Rectal smooth muscle tissue (tissue), 1 donor: ENCODE measurements at regions not wholly inside any gene's neighbourhood (a gene's known extent, or its start where the extent isn't known, plus 50 kb on each side); places are given as distances from the start of the nearest gene placed in this dataset.

Source experiments
- H3K27ac ChIP-seq: one replicate; pipeline ENCODE4 v1.7.0; 2013; ENCODE audit warnings: low read depth, low read length, inconsistent platforms
- H3K27me3 ChIP-seq: one replicate; pipeline ENCODE4 v1.7.0; 2013; ENCODE audit warnings: low read length; ENCODE audit not compliant: control insufficient read depth, insufficient read depth
- H3K36me3 ChIP-seq: one replicate; pipeline ENCODE4 v1.7.0; 2013; ENCODE audit warnings: low read length; ENCODE audit not compliant: control insufficient read depth, insufficient read depth
- H3K4me1 ChIP-seq: one replicate; pipeline ENCODE4 v1.7.0; 2013; ENCODE audit warnings: low read length; ENCODE audit not compliant: control insufficient read depth, insufficient read depth
- H3K4me3 ChIP-seq: one replicate; pipeline ENCODE4 v1.7.0; 2013; ENCODE audit warnings: low read length
- H3K9ac ChIP-seq: one replicate; pipeline ENCODE4 v1.7.0; 2013; ENCODE audit warnings: low read length

- H3K27me3 ChIP-seq, result no peaks in the 10 kb centered on the region
- H3K36me3 ChIP-seq, result no peaks in the 10 kb centered on the region
- no peak overlapping the region for H3K9ac ChIP-seq
- H3K4me1 ChIP-seq, result no peaks in the 10 kb centered on the region
- H3K4me3 ChIP-seq, result no peak overlapping the region
- H3K27ac ChIP-seq, result no peak overlapping the region
These were observed 352.3 kb upstream of the OR4E1 start for GRCh38 chr14:22025879-22026278.

DNA sequence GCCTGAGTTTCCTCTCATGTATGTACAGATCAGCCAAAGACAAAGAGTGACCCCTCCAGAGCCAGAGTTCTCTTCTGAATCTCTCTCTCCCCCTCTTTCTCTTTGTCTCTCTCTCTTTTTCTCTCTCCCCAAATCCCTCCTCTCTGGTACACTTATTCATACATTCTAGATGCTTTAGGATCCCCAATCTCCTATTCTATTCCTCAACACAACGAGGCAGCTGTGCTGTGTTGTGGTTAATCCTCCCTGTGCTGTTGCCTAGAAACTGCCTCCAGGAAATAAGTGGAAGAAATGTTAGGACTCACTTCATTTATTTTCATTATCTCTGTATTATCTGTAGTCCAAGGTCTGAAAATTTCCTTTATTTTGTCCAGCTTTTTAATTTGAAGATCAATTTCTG lies 350.5 kb upstream of the OR4E1 start:
- Histone ChIP-seq H3K27ac (no peak overlapping the region), H3K4me3 (no peak overlapping the region), H3K9ac (no peak overlapping the region), H3K27me3 (no peaks in the 10 kb centered on the region), H3K4me1 (no peaks in the 10 kb centered on the region), H3K36me3 (no peaks in the 10 kb centered on the region)

GRCh38 chr14:22018890-22019289 lies 345.3 kb upstream of the OR4E1 start:
- Histone ChIP-seq H3K27ac (no peak overlapping the region), H3K4me3 (no peak overlapping the region), H3K4me1 (no peaks in the 10 kb centered on the region), H3K36me3 (no peaks in the 10 kb centered on the region), H3K27me3 (no peaks in the 10 kb centered on the region), H3K9ac (no peak overlapping the region)

- Histone ChIP-seq H3K9ac (no peak overlapping the region), H3K4me3 (no peak overlapping the region), H3K36me3 (no peaks in the 10 kb centered on the region), H3K27ac (no peak overlapping the region), H3K27me3 (no peaks in the 10 kb centered on the region), H3K4me1 (peaks cover 4% of the 10 kb centered on the region)
These were observed 338.8 kb upstream of the OR4E1 start for GRCh38 chr14:22012452-22012851.

GRCh38 chr14:22011253-22011642 lies 337.6 kb upstream of the OR4E1 start:
- Histone ChIP-seq H3K9ac (no peak overlapping the region), H3K4me3 (no peak overlapping the region), H3K27me3 (no peaks in the 10 kb centered on the region), H3K4me1 (peaks cover 4% of the 10 kb centered on the region), H3K27ac (no peak overlapping the region), H3K36me3 (no peaks in the 10 kb centered on the region)

- no peaks in the 10 kb centered on the region for H3K27me3 ChIP-seq
- H3K9ac ChIP-seq, result no peak overlapping the region
- no peak overlapping the region for H3K27ac ChIP-seq
- no peak overlapping the region for H3K4me3 ChIP-seq
- H3K36me3 ChIP-seq, result no peaks in the 10 kb centered on the region
- peaks cover 4% of the 10 kb centered on the region for H3K4me1 ChIP-seq
These were observed 337.1 kb upstream of the OR4E1 start for GRCh38 chr14:22010545-22011252.

DNA sequence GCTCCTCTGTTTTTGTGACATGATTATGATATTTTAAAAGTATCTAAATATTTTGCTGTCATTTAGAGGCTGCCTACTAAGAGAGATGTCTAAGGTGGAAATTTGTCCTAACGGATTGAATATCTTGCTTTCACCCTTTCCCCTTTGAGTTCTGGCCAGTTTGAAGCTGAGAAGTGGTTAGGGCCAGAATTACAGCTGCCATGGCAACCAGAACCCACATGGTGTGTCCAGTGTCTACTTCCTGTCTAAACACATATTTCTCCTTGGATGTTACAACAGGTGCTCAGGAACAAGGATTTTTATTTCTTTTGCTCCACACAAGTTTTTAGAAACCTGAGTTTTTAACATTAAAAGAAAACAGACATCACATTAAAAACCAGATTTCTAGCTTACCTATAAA lies 335.1 kb upstream of the OR4E1 start:
- no peaks in the 10 kb centered on the region for H3K36me3 ChIP-seq
- no peak overlapping the region for H3K9ac ChIP-seq
- peaks cover 4% of the 10 kb centered on the region for H3K4me1 ChIP-seq
- H3K27ac ChIP-seq, result no peak overlapping the region
- H3K4me3 ChIP-seq, result no peak overlapping the region
- no peaks in the 10 kb centered on the region for H3K27me3 ChIP-seq

- H3K36me3 ChIP-seq, result no peaks in the 10 kb centered on the region
- no peaks in the 10 kb centered on the region for H3K27me3 ChIP-seq
- peaks cover 4% of the 10 kb centered on the region for H3K4me1 ChIP-seq
- no peak overlapping the region for H3K27ac ChIP-seq
- no peak overlapping the region for H3K4me3 ChIP-seq
- H3K9ac ChIP-seq, result no peak overlapping the region
These were observed 334.3 kb upstream of the OR4E1 start for GRCh38 chr14:22007784-22008412.

DNA sequence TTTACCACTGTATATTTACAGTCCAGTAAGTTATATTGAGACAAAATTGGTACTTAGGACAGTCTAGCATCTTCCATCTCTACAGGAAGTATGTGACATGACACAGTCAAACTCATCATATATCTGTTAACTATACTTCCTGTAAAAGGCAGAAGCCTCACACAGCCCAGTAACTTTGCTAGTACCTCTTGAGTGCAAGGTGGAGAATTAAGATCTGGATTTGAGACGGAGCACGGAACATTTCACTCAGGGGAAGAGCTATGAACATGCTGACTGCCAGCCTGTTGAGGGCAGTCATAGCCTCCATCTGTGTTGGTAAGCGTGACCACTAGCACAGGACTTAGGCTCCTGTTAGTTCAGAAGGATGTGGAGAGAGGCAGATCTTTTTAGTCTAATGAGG lies 333.7 kb upstream of the OR4E1 start:
- peaks cover 4% of the 10 kb centered on the region for H3K4me1 ChIP-seq
- H3K4me3 ChIP-seq, result no peak overlapping the region
- no peaks in the 10 kb centered on the region for H3K27me3 ChIP-seq
- H3K9ac ChIP-seq, result no peak overlapping the region
- H3K27ac ChIP-seq, result no peak overlapping the region
- no peaks in the 10 kb centered on the region for H3K36me3 ChIP-seq

GRCh38 chr14:22003461-22003860 lies 329.8 kb upstream of the OR4E1 start:
- Histone ChIP-seq H3K4me3 (no peak overlapping the region), H3K27ac (no peak overlapping the region), H3K9ac (no peak overlapping the region), H3K36me3 (no peaks in the 10 kb centered on the region), H3K27me3 (no peaks in the 10 kb centered on the region), H3K4me1 (no peaks in the 10 kb centered on the region)

- Histone ChIP-seq H3K36me3 (no peaks in the 10 kb centered on the region), H3K27ac (no peak overlapping the region), H3K4me1 (no peaks in the 10 kb centered on the region), H3K9ac (no peak overlapping the region), H3K4me3 (no peak overlapping the region), H3K27me3 (no peaks in the 10 kb centered on the region)
These were observed 329.3 kb upstream of the OR4E1 start for GRCh38 chr14:22002860-22003284.

- no peak overlapping the region for H3K9ac ChIP-seq
- no peaks in the 10 kb centered on the region for H3K36me3 ChIP-seq
- H3K4me1 ChIP-seq, result no peaks in the 10 kb centered on the region
- H3K27me3 ChIP-seq, result no peaks in the 10 kb centered on the region
- H3K4me3 ChIP-seq, result no peak overlapping the region
- H3K27ac ChIP-seq, result no peak overlapping the region
These were observed 325.8 kb upstream of the OR4E1 start for GRCh38 chr14:21999402-21999801.

DNA sequence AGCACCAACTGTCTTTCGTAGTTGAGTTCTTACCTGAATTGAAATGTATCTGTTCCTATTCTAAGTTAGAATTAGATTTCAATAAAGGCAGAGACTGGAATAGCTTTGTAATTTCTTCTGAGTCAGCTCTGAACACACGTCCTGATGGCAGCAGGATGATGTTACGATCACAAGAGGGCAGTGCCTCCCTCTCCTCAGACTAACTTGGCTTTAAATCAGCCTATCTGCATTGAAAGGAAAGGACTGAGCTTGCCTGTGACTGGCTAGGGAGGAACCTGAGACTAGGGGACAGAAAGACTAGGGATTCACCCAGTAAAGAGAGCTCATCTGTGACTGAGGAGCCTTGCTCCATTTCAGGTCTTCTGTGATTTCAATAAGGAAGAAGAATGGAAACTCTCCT lies 323.7 kb upstream of the OR4E1 start:
- no peaks in the 10 kb centered on the region for H3K27me3 ChIP-seq
- H3K36me3 ChIP-seq, result no peaks in the 10 kb centered on the region

More for the DNA sequence above, 323.7 kb upstream of the OR4E1 start:
- no peak overlapping the region for H3K4me3 ChIP-seq
- H3K9ac ChIP-seq, result no peak overlapping the region
- H3K27ac ChIP-seq, result no peak overlapping the region
- H3K4me1 ChIP-seq, result no peaks in the 10 kb centered on the region
